ENCODE measurements at regions not wholly inside any gene's neighbourhood (a gene's known extent, or its start where the extent isn't known, plus 50 kb on each side); places are given as distances from the start of the nearest gene placed in this dataset.

DNA sequence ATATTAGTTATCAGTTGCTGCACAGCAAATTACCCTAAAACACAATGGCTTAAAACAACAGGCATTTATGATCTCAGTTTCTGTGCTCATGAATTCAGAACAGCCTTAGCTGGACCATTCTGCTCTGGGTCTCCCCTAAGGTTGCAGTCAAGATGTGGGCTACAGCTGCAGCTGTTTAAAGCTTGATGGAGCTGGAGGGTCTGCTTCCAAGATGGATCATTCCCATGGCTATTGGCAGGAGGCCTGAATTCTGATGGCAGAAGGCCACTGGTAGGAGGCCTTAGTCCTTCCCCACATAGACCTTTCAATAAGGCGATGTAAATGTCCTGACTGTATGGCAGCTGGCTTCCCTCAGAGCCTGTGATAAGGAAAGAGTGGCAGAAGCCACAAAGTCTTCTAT, 118.6 kb upstream of the SERPINE2 start:
- Mint-ChIP-seq H3K9me3 (no peaks in the 10 kb centered on the region), H3K27me3 (ENCODE audit: insufficient read depth, low read depth) (no peaks in the 10 kb centered on the region), H3K27ac (no peak overlapping the region), H3K4me1 (no peaks in the 10 kb centered on the region), H3K36me3 (no peaks in the 10 kb centered on the region), H3K4me3 (no peak overlapping the region)
- no peaks in the 10 kb centered on the region for H3K36me3 ChIP-seq
- H3K4me3 ChIP-seq, result no peak overlapping the region
- no peaks in the 10 kb centered on the region for H3K27me3 ChIP-seq
- no peaks in the 10 kb centered on the region for H3F3A ChIP-seq (ENCODE audit: low read depth)
- H3K4me2 ChIP-seq, result no peak overlapping the region
- no peak overlapping the region for H2AFZ ChIP-seq (replicated peaks)
- H3K27ac ChIP-seq, result no peak overlapping the region
- no peaks in the 10 kb centered on the region for H3K4me1 ChIP-seq
- no peaks in the 10 kb centered on the region for H3K9me3 ChIP-seq (ENCODE audit: low read depth)
- no peak overlapping the region for H3K9ac ChIP-seq
- no peaks in the 10 kb centered on the region for H3K79me2 ChIP-seq (ENCODE audit: low read depth)
- no peaks in the 10 kb centered on the region for H4K20me1 ChIP-seq (ENCODE audit: low read depth)
- DNase-seq (ENCODE audit: low spot score), result no peak
- no peak for TF ChIP-seq EZH2phosphoT487 (IDR thresholded peaks at IDR 0.05)
- no peak for TF ChIP-seq EZH2 (IDR thresholded peaks at IDR 0.05)
- TF ChIP-seq, protein P1, sequence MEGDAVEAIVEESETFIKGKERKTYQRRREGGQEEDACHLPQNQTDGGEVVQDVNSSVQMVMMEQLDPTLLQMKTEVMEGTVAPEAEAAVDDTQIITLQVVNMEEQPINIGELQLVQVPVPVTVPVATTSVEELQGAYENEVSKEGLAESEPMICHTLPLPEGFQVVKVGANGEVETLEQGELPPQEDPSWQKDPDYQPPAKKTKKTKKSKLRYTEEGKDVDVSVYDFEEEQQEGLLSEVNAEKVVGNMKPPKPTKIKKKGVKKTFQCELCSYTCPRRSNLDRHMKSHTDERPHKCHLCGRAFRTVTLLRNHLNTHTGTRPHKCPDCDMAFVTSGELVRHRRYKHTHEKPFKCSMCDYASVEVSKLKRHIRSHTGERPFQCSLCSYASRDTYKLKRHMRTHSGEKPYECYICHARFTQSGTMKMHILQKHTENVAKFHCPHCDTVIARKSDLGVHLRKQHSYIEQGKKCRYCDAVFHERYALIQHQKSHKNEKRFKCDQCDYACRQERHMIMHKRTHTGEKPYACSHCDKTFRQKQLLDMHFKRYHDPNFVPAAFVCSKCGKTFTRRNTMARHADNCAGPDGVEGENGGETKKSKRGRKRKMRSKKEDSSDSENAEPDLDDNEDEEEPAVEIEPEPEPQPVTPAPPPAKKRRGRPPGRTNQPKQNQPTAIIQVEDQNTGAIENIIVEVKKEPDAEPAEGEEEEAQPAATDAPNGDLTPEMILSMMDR (IDR thresholded peaks at IDR 0.05), result no peak

DNA sequence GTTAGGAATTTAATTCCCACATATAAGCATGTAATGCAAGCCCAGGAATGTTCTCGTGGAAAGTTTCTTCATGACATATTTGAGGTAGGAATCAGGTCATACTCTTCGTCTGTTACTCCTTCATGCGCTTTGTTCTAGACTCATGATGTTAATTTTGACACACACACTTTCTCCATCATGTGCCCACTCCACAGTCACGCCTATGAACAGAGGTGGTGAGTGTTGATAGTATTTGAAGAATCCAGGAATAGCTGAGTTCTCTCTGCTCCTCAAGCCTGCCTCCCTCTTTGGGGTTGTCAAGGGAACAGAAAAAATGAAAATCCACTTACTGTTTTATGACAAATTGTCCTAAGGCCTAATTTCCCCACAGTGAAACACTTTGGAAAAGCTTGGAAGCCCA, 117.3 kb upstream of the SERPINE2 start:
- H4K20me1 ChIP-seq (ENCODE audit: low read depth), result no peaks in the 10 kb centered on the region
- no peaks in the 10 kb centered on the region for H3K79me2 ChIP-seq (ENCODE audit: low read depth)
- Mint-ChIP-seq H3K9me3 (no peaks in the 10 kb centered on the region), H3K36me3 (no peaks in the 10 kb centered on the region), H3K27me3 (ENCODE audit: insufficient read depth, low read depth) (no peaks in the 10 kb centered on the region), H3K4me1 (no peaks in the 10 kb centered on the region), H3K27ac (no peak overlapping the region), H3K4me3 (no peak overlapping the region)
- H2AFZ ChIP-seq (replicated peaks), result no peak overlapping the region
- H3K4me2 ChIP-seq, result no peak overlapping the region
- TF ChIP-seq EZH2 (IDR thresholded peaks at IDR 0.05) (no peak), EZH2phosphoT487 (IDR thresholded peaks at IDR 0.05) (no peak)
- TF ChIP-seq, protein P1 (IDR thresholded peaks at IDR 0.05), result no peak
- H3K36me3 ChIP-seq, result no peaks in the 10 kb centered on the region
- H3K27me3 ChIP-seq, result no peaks in the 10 kb centered on the region
- H3K27ac ChIP-seq, result no peak overlapping the region
- H3F3A ChIP-seq (ENCODE audit: low read depth), result no peaks in the 10 kb centered on the region
- H3K9ac ChIP-seq, result no peak overlapping the region
- no peak for DNase-seq (ENCODE audit: low spot score)
- no peaks in the 10 kb centered on the region for H3K9me3 ChIP-seq (ENCODE audit: low read depth)
- no peaks in the 10 kb centered on the region for H3K4me1 ChIP-seq
- H3K4me3 ChIP-seq, result no peak overlapping the region

DNA sequence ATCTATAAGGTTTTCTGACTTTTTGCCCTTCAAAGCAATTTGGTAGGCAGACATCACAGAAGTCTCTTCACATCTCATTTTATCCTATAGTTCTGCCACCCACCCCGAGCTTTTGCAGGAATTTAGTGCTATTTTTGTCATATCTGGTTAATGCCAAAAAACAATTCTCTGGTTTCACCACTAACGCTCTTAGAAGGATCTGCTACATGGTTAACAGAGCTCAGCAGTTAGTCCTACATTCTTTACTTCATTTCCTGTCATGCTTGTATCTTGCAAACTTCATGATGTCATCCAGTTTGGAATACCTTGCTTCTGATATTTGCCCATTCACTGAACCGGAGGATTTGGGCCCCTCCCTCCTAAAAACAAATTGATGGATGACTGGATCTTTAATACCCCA, 116.8 kb upstream of the SERPINE2 start:
- H3K36me3 Mint-ChIP-seq, result no peaks in the 10 kb centered on the region
- Histone ChIP-seq H3K79me2 (ENCODE audit: low read depth) (no peaks in the 10 kb centered on the region), H4K20me1 (ENCODE audit: low read depth) (no peaks in the 10 kb centered on the region), H3K9ac (no peak overlapping the region), H2AFZ (replicated peaks) (no peak overlapping the region), H3F3A (ENCODE audit: low read depth) (no peaks in the 10 kb centered on the region), H3K27ac (no peak overlapping the region), H3K4me2 (no peak overlapping the region), H3K4me3 (no peak overlapping the region), H3K36me3 (no peaks in the 10 kb centered on the region), H3K4me1 (no peaks in the 10 kb centered on the region), H3K9me3 (ENCODE audit: low read depth) (no peaks in the 10 kb centered on the region), H3K27me3 (no peaks in the 10 kb centered on the region)
- H3K27me3 Mint-ChIP-seq (ENCODE audit: insufficient read depth, low read depth), result no peaks in the 10 kb centered on the region
- no peak for DNase-seq (ENCODE audit: low spot score)
- H3K9me3 Mint-ChIP-seq, result no peaks in the 10 kb centered on the region
- TF ChIP-seq EZH2 (IDR thresholded peaks at IDR 0.05) (no peak), EZH2phosphoT487 (IDR thresholded peaks at IDR 0.05) (no peak)
- TF ChIP-seq, protein P1 (IDR thresholded peaks at IDR 0.05), result no peak
- H3K27ac Mint-ChIP-seq, result no peak overlapping the region
- H3K4me1 Mint-ChIP-seq, result no peaks in the 10 kb centered on the region
- H3K4me3 Mint-ChIP-seq, result no peak overlapping the region

DNA sequence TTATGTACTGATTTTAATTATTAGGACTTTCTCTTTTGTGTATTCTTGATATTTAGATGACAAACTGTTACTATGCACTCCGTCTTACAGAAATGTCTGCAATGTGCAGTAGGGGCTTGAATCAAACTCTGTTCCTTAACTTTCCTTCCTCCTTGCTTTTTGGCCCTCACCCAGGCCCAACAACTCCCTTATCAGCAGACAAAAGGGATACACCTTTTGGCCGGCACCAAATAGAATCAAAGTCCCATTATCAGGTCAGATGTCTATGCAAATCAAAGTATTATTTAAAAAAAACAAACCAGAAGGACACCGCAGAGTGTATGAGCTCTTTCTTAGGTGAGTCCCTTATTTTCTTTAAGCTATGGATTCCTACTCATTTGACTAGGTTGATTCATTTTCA, 116.3 kb upstream of the SERPINE2 start:
- Histone ChIP-seq H3K79me2 (ENCODE audit: low read depth) (no peaks in the 10 kb centered on the region), H3K4me2 (no peak overlapping the region), H3K4me3 (no peak overlapping the region), H3K4me1 (no peaks in the 10 kb centered on the region), H4K20me1 (ENCODE audit: low read depth) (no peaks in the 10 kb centered on the region), H3K27me3 (no peaks in the 10 kb centered on the region), H3K36me3 (no peaks in the 10 kb centered on the region), H3K9ac (no peak overlapping the region), H3K9me3 (ENCODE audit: low read depth) (no peaks in the 10 kb centered on the region), H3F3A (ENCODE audit: low read depth) (no peaks in the 10 kb centered on the region), H2AFZ (replicated peaks) (no peak overlapping the region), H3K27ac (no peak overlapping the region)
- Mint-ChIP-seq H3K4me3 (no peak overlapping the region), H3K9me3 (no peaks in the 10 kb centered on the region), H3K27me3 (ENCODE audit: insufficient read depth, low read depth) (no peaks in the 10 kb centered on the region), H3K36me3 (no peaks in the 10 kb centered on the region), H3K27ac (no peak overlapping the region), H3K4me1 (no peaks in the 10 kb centered on the region)
- TF ChIP-seq EZH2phosphoT487 (IDR thresholded peaks at IDR 0.05), result no peak
- TF ChIP-seq, protein P1 (IDR thresholded peaks at IDR 0.05), result no peak
- no peak for TF ChIP-seq EZH2 (IDR thresholded peaks at IDR 0.05)
- DNase-seq (ENCODE audit: low spot score), result no peak
